SHP77 treated with DMSO at 0.1 percent for 48 hours (cell line): ENCODE measurements at regions not wholly inside any gene's neighbourhood (a gene's known extent, or its start where the extent isn't known, plus 50 kb on each side); places are given as distances from the start of the nearest gene placed in this dataset.

Experiments
- DNase-seq: peaks from one replicate; lab custom pipeline; 2025; lab: John Stamatoyannopoulos, UW

DNA sequence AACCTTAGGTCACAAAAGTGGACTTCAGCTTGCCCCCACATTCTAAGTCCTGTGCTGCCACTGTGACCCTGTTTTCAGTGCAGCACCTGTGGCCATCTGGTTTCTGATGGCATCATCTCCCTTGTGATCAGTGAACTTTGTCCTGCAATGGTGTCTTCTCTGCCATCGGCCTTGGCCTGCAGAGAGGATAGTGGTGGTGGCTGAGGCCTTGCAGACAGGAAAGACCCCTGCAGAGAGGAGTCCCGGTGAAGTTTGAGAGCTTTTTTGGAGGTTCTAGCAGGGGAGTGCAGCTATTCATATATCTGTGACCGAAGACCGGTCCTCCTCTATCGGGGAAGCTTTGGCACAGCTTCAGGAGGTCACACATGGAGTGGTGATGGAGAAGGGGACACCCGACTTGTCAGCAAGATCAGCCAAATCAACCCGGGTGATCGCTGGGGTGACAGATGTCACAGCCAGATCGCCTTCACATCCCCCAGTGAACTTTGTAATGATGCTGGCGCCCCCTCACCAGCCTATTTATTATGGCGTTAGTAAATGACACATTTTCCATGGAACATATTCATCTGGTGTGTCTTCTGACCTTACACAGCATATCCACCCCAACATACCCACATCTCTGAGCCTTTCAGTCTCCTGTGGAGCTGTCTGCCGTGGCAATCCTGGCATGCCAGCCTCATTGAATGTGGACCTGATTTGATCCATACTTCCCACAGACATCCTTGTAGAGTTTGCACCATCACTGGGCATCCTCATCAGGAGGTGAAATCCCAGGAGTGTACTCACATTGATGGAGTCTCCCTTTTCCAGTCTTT, 136.1 kb downstream of the PAPOLA start:
- DNase-seq = no peak

DNA sequence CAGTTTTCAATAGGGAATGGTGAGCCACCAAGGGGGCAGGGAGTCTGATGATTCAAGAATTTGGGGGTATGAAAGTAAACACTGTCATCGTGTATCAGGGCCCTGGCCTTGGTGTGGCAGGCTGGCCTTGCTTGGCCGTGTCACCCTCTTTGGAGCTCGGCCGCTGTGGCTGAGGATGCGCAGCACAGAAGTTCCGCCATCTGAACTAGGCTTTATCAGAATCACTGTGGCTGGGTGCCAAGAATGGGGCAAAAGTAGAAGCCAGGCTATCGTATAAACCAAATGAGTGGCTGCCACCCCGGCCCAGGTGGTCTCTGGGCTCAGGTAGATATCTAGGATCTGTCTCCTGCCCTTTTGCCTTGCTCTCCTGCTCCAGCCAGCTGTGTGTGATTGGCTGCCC, 137.4 kb downstream of the PAPOLA start:
- peak; percentile 64 for DNase-seq

- DNase-seq = no peak
Measured at GRCh38 chr14:96648506-96649326, 146.5 kb downstream of the PAPOLA start.

- peak; percentile 18 for DNase-seq
Measured at GRCh38 chr14:96649327-96649601, 147.1 kb downstream of the PAPOLA start.

GRCh38 chr14:96653597-96653996, 143.6 kb upstream of the VRK1 start:
- DNase-seq = no peak

GRCh38 chr14:96658611-96659010, 138.6 kb upstream of the VRK1 start:
- DNase-seq = no peak

DNA sequence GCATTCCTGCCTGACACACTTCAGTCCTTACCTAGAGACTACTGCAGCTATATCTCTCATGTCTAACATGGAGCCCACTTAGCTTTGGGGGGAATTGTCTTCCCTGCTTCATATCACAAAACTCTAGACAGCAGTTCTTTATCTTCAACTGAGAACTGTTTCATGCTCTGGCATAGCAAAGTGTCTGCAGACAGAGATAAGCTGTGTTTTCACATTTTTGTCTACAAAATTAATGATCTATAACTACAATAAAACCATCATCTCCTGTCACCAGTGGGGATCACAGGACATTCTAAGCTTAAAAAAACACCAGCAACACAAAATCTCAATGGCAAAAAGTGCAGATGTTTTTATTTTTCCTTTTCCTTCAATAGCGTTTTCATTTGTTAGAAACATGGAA, 137.1 kb upstream of the VRK1 start:
- no peak for DNase-seq

GRCh38 chr14:96660667-96661066, 136.5 kb upstream of the VRK1 start:
- DNase-seq = no peak

DNA sequence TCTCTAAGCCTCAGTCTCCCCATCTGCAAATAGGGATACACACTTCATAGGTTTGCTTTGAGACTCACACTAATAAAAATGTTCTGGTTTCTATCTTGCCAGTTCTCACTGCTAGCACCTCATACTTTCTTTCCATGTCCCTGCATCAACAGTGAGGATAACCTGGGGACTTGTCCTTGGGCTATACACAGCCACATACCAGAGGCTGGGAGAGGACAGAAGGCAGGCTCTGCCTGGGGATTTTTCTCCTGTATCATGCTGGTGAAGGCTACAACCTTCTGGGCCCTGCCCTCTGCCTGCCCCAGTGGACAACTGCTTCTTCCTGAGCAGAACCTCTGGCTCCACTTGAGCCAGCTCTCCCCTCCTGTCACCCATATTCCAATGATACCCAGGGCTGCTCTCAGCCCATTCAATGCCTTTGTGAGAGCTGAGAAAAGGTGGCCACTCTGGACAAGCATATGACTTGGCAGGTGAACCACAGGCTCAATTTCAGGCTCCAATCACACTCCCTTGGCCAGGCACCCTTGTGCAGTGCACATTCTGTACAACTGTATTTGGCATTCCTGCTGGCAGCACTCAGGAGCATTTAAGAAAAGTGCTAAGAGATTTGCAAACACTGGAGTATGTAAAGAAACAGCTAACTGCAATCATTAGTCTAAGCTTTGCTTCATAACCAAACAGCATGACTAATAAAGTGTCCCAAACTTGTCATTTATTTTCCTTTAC, 135.8 kb upstream of the VRK1 start:
- DNase-seq = no peak

DNA sequence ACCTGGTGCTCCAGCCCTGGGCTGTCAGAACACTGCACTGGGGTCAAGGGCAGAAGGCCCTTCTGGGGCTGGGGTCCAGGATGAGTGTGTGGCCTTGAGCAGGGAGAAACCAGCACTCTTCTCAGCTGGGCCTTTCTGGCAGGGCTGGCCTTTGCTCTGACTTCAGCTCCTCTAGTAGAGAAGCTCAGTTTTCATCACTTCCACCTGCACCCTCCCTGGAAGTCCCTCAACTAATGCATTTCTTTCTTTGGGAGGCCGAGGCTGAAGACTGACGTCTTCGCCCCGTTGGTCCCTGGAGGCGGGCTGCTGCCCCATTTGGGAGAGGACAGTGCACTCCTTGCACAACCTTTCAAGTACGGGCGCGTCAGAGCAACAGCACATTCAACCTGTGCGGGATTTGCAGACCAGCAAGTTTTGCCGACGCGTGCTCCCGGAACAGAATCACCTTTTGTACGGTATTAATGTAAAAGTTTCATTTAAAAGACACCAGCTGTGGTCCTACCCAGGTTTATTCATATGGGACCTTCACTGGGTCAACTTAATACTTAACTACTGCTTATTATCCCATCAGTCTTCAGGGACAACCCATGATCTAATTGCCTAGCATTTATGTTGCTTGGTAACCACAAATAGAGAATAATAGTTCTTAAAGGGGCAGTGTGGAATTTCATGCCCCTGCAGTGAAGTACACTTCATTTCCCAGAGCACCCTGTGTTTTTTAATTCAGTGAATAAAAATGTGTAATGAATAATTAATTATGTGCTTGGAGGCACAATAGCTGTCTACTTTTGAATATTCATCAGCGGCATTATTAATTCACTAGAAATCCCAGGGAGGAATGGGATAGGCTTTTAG, 134.8 kb upstream of the VRK1 start:
- DNase-seq = no peak

GRCh38 chr14:96663076-96663475, 134.1 kb upstream of the VRK1 start:
- no peak for DNase-seq

- DNase-seq = no peak
Measured at GRCh38 chr14:96663491-96664067, 133.6 kb upstream of the VRK1 start.

- DNase-seq = no peak
Measured at GRCh38 chr14:96666088-96666487, 131.1 kb upstream of the VRK1 start.

DNA sequence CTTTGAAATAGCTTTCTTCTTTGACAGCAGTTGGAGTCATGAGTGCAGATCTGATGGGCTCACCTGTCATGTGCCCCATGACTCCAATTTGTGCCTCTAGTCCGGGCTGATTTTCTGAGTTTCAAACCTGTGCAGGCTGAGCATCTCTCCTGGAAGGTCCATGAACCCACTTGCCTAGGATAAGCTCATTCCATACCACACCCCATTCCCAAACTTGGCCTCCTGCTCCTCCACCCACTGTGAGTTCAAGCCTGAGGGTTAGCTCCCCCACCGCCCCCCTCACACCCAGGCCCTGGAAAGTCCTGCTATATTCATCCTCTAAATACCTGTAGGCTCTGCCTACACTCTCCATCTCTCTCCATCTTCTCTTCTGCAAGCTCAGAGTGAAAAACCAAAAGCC, 126.8 kb upstream of the VRK1 start:
- DNase-seq = no peak

DNA sequence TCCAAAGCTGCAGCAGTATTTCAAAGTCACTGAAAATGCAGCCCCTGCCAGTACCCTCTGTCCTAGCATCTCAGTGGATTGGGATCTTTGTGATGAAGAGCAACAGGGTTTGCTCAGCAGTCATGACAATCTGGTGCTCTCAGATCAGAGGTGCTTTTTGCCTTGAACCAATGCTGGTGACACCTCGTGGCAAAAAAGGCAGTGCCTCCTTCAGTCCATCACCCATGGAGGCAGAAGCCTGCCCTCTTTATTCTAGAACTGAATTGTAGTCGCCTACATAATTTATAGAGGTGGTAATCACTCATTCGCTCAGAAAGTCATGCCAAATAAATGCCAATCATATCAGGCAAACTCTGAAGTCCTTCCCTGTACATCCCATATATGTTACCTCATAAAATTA, 126.0 kb upstream of the VRK1 start:
- DNase-seq = no peak

GRCh38 chr14:96673706-96674105, 123.5 kb upstream of the VRK1 start:
- no peak for DNase-seq

DNA sequence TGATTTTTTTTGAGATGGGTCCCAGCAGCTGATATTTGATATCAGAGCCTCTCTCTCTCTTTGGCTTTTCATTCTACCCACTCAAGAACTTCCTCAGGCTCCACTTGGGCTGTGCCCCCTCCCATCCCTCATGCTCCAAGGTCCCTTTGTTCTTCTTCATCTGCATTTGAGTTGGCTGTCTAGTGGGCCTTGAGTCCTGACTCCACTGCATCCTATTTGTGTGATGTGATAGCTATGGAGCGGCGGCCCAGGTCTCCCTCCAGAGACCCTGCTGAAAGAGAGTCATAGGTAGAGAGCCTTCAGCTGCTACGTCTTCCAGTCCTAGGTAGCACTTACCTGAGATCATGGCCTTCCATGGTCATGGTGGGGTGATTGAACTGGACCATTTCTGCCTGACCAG, 123.1 kb upstream of the VRK1 start:
- DNase-seq = no peak

GRCh38 chr14:96676166-96676565, 121.0 kb upstream of the VRK1 start:
- no peak for DNase-seq

GRCh38 chr14:96681829-96682228, 115.4 kb upstream of the VRK1 start:
- no peak for DNase-seq

- no peak for DNase-seq
Measured at GRCh38 chr14:96682401-96682800, 114.8 kb upstream of the VRK1 start.

DNA sequence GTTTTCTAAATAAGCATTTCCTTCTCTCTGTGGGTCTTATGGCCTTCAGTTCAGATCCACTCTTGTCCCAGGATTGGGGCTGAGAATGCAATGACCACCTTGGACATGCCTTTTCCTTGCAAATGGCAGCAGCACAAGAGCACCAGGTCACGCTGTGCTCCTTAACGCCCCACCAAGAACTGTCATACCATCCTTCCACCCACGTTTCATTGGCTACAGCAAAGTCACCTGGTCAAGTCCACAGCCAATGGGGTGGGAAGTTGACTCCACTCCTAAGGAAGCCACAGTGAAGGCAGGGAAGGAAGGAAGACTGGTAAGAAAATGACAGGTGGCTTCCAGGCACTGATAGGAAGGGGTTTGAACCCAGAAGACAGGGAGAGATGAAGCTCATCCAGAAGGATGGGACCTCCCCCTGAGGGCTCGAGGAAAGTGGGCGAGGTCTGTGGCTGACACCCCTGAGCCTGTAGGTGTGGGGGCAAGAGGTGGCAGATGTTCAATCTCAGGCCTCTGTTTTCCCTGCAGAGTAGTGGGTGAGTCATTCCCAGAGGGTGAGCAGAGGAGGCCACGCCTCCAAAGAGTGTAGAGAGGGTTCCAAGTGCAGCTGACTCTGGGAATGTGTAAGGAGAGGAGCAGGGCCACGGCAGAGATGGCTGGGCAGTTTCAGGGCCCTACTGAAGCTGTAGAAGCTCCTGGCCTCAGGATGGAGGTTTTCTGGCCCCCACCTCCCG, 113.5 kb upstream of the VRK1 start:
- DNase-seq = no peak
